Astrocyte of the hippocampus (primary cell): ENCODE measurements at regions not wholly inside any gene's neighbourhood (a gene's known extent, or its start where the extent isn't known, plus 50 kb on each side); places are given as distances from the start of the nearest gene placed in this dataset.
A peak's percentile ranks its signal among the peaks of the same experiment; 100 is the strongest.

Source experiments
- DNase-seq: peaks from one replicate; pipeline ENCODE4 v3.0.0; 2011; ENCODE audit warnings: low read depth, low spot score

- no peak for DNase-seq
These were observed 131.2 kb upstream of the SPRY1 start for GRCh38 chr4:123265443-123265842.

GRCh38 chr4:123266221-123266620 lies 130.4 kb upstream of the SPRY1 start:
- no peak for DNase-seq

GRCh38 chr4:123278755-123279154 lies 117.8 kb upstream of the SPRY1 start:
- DNase-seq: no peak

GRCh38 chr4:123283371-123283895 lies 113.2 kb upstream of the SPRY1 start:
- no peak for DNase-seq

- no peak for DNase-seq
These were observed 112.4 kb upstream of the SPRY1 start for GRCh38 chr4:123284168-123284567.

- DNase-seq: no peak
These were observed 109.6 kb upstream of the SPRY1 start for GRCh38 chr4:123286903-123287466.

- no peak for DNase-seq
These were observed 108.1 kb upstream of the SPRY1 start for GRCh38 chr4:123288309-123289025.

- peak; percentile 5 for DNase-seq
These were observed 105.3 kb upstream of the SPRY1 start for GRCh38 chr4:123291329-123291728.

GRCh38 chr4:123297836-123298235 lies 98.8 kb upstream of the SPRY1 start:
- DNase-seq: no peak

GRCh38 chr4:123298261-123298660 lies 98.3 kb upstream of the SPRY1 start:
- DNase-seq: no peak

- DNase-seq: no peak
These were observed 97.8 kb upstream of the SPRY1 start for GRCh38 chr4:123298801-123299200.

- DNase-seq: peak; percentile 43
These were observed 97.3 kb upstream of the SPRY1 start for GRCh38 chr4:123299212-123299691.

- DNase-seq: no peak
These were observed 96.2 kb upstream of the SPRY1 start for GRCh38 chr4:123300222-123301039.

- no peak for DNase-seq
These were observed 94.7 kb upstream of the SPRY1 start for GRCh38 chr4:123301923-123302322.

- peak; percentile 11 for DNase-seq
These were observed 92.2 kb upstream of the SPRY1 start for GRCh38 chr4:123304151-123304964.

GRCh38 chr4:123305736-123306135 lies 90.9 kb upstream of the SPRY1 start:
- no peak for DNase-seq

GRCh38 chr4:123306769-123307168 lies 89.8 kb upstream of the SPRY1 start:
- DNase-seq: no peak

GRCh38 chr4:123308667-123309066 lies 87.9 kb upstream of the SPRY1 start:
- DNase-seq: no peak

GRCh38 chr4:123312116-123312515 lies 84.5 kb upstream of the SPRY1 start:
- no peak for DNase-seq

GRCh38 chr4:123312951-123313592 lies 83.5 kb upstream of the SPRY1 start:
- DNase-seq: peak; percentile 23

- DNase-seq: no peak
These were observed 81.0 kb upstream of the SPRY1 start for GRCh38 chr4:123315617-123316016.
